ENCODE measurements at regions not wholly inside any gene's neighbourhood (a gene's known extent, or its start where the extent isn't known, plus 50 kb on each side); places are given as distances from the start of the nearest gene placed in this dataset.
"Not testable (repeated sequence)": the region's sequence is repeated elsewhere in the genome, so short reads cannot be mapped to it uniquely, and the experiment has no call there.

DNA sequence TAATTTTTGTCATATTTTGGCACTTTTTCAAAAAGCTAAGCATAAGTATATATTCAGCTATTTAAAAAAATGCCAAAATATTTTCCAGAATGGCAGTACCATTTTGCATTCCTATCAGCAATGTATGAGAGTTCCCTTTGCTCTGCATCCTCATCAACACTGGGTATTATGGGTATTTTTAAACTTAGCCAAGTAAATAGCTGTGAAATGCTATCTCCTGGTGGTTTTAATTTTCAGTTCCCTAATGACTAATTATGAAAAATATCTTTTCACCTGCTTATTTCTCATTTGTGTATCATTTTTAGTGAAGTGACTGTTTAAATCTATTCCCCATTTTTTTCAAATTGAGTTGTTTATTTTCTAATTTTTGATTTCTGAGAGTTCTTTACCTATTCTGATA is 199.7 kb upstream of the NECTIN3 start:
- Mint-ChIP-seq H3K9me3 (peaks cover 8% of the 10 kb centered on the region), H3K36me3 (ENCODE audit: low read depth) (no peaks in the 10 kb centered on the region), H3K27ac (no peak overlapping the region), H3K4me3 (no peak overlapping the region), H3K4me1 (no peaks in the 10 kb centered on the region), H3K27me3 (peaks cover 7% of the 10 kb centered on the region)
- DNase-seq, result no peak
- POLR2A ChIA-PET, result no interaction called here
- CTCF ChIA-PET, result no interaction called here

DNA sequence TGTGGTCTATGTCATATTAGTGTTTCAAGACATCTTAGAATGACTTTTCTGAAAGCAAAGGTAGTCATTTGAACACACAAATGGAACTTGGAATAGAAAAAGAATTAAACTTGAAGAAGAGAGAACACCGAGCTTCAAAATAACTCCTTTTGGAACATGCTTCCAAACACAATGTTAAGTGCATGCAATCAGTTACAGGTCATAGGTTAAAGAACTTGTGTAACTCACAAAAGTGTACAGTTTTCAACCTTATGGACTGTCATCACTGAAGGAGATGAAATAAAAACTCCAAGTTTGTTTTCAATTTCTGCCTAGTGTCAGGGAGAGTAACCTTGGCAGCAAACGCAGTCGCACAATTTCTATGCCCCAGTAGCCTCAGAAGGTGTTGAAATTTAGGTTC is 192.9 kb upstream of the NECTIN3 start:
- H3K36me3 Mint-ChIP-seq (ENCODE audit: low read depth), result no peaks in the 10 kb centered on the region
- no peak overlapping the region for H3K4me3 Mint-ChIP-seq
- ChIA-PET CTCF (no interaction called here), POLR2A (no interaction called here)
- DNase-seq, result no peak
- H3K9me3 Mint-ChIP-seq, result peaks cover 8% of the 10 kb centered on the region
- H3K27me3 Mint-ChIP-seq, result peaks cover 5% of the 10 kb centered on the region
- H3K4me1 Mint-ChIP-seq, result no peaks in the 10 kb centered on the region
- H3K27ac Mint-ChIP-seq, result no peak overlapping the region

DNA sequence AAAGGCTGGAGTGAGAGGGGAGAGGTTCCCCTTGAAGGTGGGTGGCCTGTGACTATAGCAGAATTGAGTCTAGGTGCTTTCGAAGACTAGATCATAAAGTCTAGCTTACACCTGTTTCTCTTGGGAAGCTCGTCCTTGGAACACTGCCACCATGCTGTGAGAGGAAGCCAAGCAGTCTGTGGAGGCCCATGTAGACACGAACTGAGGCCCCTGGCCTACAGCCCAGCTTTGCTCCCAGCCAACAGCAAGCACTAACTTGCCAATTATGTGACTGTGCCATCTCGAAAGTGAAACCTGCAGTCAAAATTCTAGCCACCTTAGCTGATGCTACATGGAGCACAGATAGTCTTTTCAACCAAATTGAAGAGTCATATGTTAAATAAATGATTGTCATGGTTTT is 190.5 kb upstream of the NECTIN3 start:
- Mint-ChIP-seq H3K9me3 (no peaks in the 10 kb centered on the region), H3K36me3 (ENCODE audit: low read depth) (no peaks in the 10 kb centered on the region), H3K27me3 (no peaks in the 10 kb centered on the region), H3K4me3 (no peak overlapping the region), H3K4me1 (no peaks in the 10 kb centered on the region), H3K27ac (no peak overlapping the region)
- ChIA-PET CTCF (no interaction called here), POLR2A (no interaction called here)
- no peak for DNase-seq

DNA sequence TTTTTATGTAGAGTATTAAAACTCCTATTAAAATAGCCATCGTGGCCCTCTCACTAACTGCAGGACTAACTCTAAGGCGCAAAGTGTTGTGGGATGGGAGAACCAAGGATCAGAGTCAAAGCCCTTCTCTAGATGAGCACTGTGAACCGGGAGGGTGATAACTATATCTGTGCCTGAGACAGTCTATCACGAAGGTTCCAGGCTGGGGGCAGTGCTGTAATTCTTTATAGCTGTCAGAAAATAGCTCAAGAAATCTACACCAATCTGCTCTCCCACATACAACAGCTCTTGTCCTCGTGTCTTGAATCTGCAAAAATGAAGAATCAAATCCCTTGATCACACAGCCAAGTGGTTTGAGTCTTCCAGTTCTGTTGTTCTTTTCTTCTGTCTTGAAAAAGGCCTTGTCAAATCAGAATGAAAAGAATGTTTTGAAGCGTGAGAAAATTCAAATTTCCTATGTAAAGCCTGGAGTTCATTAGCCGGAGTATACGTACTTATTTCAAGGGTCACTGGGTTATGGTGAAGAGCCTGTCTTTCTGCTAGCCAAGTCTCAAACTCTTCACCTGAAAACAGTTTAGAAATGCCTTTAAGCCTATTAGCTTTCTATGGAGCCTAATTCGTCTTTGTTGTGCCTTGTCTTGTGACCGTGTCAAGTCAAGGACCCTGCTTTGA is 185.3 kb upstream of the NECTIN3 start:
- no peaks in the 10 kb centered on the region for H3K4me1 Mint-ChIP-seq
- no peaks in the 10 kb centered on the region for H3K9me3 Mint-ChIP-seq
- H3K36me3 Mint-ChIP-seq (ENCODE audit: low read depth), result no peaks in the 10 kb centered on the region
- H3K27ac Mint-ChIP-seq, result no peak overlapping the region
- POLR2A ChIA-PET, result interaction anchor here (0.8 kb wide), 1 partner anchor 72 kb away, joined by 3 read pairs; no protein-coding TSS in a partner anchor
- H3K4me3 Mint-ChIP-seq, result no peak overlapping the region
- H3K27me3 Mint-ChIP-seq, result no peaks in the 10 kb centered on the region
- no peak for DNase-seq
- CTCF ChIA-PET, result no interaction called here

DNA sequence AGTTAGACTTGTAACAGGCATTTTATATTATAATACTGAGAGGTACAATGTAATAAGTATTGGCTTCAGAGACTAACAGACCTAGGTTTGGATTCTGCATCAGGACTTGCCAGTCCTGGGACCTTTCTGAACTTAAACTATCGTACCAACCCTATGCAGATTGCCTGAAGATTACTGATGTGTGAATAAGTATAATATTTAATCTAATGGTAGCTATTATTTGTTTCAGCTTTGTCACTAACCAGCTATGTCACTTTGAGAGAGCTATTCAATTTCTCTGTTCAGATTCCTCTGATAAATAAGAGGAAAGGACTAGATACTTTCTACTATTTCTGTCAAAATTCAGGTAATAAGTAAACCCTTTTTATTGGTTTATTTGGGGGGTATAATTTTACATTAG is 184.4 kb upstream of the NECTIN3 start:
- POLR2A ChIA-PET, result interaction anchor here (0.8 kb wide), 1 partner anchor 73 kb away, joined by 3 read pairs; no protein-coding TSS in a partner anchor
- DNase-seq, result no peak
- H3K9me3 Mint-ChIP-seq, result no peaks in the 10 kb centered on the region
- no peak overlapping the region for H3K4me3 Mint-ChIP-seq
- H3K27ac Mint-ChIP-seq, result no peak overlapping the region
- CTCF ChIA-PET, result no interaction called here
- no peaks in the 10 kb centered on the region for H3K4me1 Mint-ChIP-seq
- H3K36me3 Mint-ChIP-seq (ENCODE audit: low read depth), result no peaks in the 10 kb centered on the region
- no peaks in the 10 kb centered on the region for H3K27me3 Mint-ChIP-seq

DNA sequence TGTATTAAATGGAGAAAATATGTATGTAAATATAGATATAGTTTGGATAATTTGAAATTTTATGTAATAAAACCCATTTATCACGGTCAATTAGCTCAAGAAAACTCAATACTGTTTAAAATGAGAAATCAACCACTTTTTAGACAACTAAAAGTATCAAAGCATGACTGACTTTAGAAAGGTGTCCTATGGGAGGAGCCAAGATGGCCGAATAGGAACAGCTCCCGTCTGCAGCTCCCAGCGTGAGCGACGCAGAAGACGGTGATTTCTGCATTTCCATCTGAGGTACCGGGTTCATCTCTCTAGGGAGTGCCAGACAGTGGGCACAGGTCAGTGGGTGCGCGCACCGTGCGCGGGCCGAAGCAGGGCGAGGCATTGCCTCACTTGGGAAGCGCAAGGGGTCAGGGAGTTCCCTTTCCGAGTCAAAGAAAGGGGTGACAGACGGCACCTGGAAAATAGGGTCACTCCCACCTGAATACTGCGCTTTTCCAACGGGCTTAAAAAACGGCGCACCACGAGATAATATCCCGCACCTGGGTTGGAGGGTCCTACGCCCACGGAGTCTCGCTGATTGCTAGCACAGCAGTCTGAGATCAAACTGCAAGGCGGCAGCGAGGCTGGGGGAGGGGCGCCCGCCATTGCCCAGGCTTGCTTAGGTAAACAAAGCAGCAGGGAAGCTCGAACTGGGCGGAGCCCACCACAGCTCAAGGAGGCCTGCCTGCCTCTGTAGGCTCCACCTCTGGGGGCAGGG is 182.8 kb upstream of the NECTIN3 start:
- H3K4me3 Mint-ChIP-seq; H3K27ac Mint-ChIP-seq; DNase-seq; POLR2A ChIA-PET; H3K36me3 Mint-ChIP-seq (ENCODE audit: low read depth); H3K27me3 Mint-ChIP-seq; CTCF ChIA-PET; H3K9me3 Mint-ChIP-seq; H3K4me1 Mint-ChIP-seq: not testable (repeated sequence)

DNA sequence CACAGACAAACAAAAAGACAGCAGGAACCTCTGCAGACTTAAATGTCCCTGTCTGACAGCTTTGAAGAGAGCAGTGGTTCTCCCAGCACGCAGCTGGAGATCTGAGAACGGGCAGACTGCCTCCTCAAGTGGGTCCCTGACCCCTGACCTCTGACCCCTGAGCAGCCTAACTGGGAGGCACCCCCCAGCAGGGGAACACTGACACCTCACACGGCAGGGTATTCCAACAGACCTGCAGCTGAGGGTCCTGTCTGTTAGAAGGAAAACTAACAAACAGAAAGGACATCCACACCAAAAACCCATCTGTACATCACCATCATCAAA is 182.3 kb upstream of the NECTIN3 start:
- H3K27me3 Mint-ChIP-seq; H3K27ac Mint-ChIP-seq; H3K4me3 Mint-ChIP-seq; H3K36me3 Mint-ChIP-seq (ENCODE audit: low read depth); H3K4me1 Mint-ChIP-seq; CTCF ChIA-PET; DNase-seq; H3K9me3 Mint-ChIP-seq; POLR2A ChIA-PET: not testable (repeated sequence)

DNA sequence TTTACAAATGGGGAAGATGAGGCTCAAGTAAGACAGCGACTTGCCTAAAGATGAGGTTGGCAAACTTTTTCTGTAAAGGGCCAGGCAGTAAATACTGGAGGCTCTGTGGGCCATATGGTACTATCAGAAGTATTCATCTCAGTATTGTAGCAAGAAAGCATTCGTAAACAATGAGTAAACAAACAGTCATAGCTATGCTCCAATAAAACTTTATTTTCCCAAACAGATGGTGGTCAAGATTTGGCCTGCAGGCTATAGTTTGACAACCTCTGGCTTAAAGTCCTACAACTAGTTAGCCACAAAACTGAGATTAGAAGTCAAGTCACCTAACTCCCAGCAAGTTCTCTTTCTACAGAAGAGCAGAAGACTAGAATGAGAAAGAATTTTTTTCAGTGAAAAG is 177.0 kb upstream of the NECTIN3 start:
- H3K9me3 Mint-ChIP-seq, result no peaks in the 10 kb centered on the region
- ChIA-PET POLR2A (no interaction called here), CTCF (no interaction called here)
- H3K4me3 Mint-ChIP-seq, result no peak overlapping the region
- H3K27me3 Mint-ChIP-seq, result peaks cover 6% of the 10 kb centered on the region
- no peaks in the 10 kb centered on the region for H3K36me3 Mint-ChIP-seq (ENCODE audit: low read depth)
- no peak overlapping the region for H3K27ac Mint-ChIP-seq
- H3K4me1 Mint-ChIP-seq, result no peaks in the 10 kb centered on the region
- DNase-seq, result no peak

DNA sequence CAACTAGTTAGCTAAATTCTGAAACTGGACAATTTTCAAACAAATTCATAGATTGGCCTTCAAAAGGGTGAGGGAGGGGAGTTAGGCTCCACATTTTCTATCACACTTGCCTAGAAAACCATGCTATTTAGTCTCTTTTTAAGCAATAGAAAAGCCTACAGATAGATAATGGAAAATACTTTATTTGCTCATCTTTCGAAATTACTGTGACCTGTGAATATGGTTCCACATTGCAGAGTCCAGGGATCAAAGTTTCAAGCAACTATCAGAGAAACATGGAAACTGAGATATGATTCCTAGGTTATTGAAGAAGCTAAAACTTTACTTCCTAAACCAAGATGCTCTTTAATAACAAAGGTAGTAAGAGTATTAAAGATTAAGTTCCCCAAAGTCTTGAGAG is 176.6 kb upstream of the NECTIN3 start:
- Mint-ChIP-seq H3K4me1 (no peaks in the 10 kb centered on the region), H3K27ac (no peak overlapping the region), H3K4me3 (no peak overlapping the region), H3K27me3 (peaks cover 6% of the 10 kb centered on the region), H3K9me3 (no peaks in the 10 kb centered on the region), H3K36me3 (ENCODE audit: low read depth) (no peaks in the 10 kb centered on the region)
- no peak for DNase-seq
- ChIA-PET CTCF (no interaction called here), POLR2A (no interaction called here)

DNA sequence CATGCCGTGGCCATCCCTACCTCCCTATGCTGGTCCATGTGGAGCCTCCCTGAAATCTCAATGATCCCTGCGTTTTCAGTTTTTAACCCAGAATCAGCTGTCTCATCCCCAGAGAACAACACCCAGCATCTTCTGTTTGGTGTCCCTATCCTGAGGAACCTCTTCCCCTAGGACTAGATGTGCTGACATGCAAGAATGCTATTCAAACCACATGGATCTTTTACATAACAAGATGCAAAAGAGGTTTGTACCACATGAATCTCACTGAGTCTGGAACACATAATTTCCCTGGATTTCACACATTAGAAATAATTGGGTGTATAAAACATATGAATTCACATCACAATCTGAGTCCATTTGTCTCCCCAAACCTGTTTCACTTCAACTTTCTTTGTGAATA is 174.6 kb upstream of the NECTIN3 start:
- CTCF ChIA-PET, result no interaction called here
- no peak for DNase-seq
- Mint-ChIP-seq H3K9me3 (no peaks in the 10 kb centered on the region), H3K27ac (no peak overlapping the region), H3K4me1 (no peaks in the 10 kb centered on the region), H3K4me3 (no peak overlapping the region), H3K36me3 (ENCODE audit: low read depth) (no peaks in the 10 kb centered on the region), H3K27me3 (peaks cover 6% of the 10 kb centered on the region)
- POLR2A ChIA-PET, result no interaction called here

DNA sequence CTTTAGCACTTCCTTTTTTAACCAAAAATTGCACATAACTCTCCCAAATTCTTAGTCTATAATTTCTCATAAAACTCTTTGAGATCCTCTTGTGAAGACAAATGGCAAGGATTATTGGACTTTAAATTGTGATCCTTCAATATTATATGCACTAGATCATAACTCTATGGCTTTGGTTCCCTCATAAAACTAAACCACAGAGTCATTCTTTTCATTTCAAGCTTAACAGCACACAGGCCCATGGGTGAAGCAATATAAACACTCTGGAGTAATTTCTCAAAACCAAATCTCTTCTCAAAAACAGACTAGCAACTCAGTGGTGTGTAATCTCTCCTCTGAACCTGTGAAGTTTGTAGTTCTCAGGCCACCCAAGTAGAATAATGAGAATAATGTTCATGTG is 171.0 kb upstream of the NECTIN3 start:
- Mint-ChIP-seq H3K9me3 (no peaks in the 10 kb centered on the region), H3K4me1 (no peaks in the 10 kb centered on the region), H3K4me3 (no peak overlapping the region), H3K36me3 (ENCODE audit: low read depth) (no peaks in the 10 kb centered on the region), H3K27ac (no peak overlapping the region), H3K27me3 (peaks cover 6% of the 10 kb centered on the region)
- CTCF ChIA-PET, result interaction anchor here (1.0 kb wide), 1 partner anchor 68 kb away, joined by 4 read pairs; no protein-coding TSS in a partner anchor
- POLR2A ChIA-PET, result no interaction called here
- no peak for DNase-seq

DNA sequence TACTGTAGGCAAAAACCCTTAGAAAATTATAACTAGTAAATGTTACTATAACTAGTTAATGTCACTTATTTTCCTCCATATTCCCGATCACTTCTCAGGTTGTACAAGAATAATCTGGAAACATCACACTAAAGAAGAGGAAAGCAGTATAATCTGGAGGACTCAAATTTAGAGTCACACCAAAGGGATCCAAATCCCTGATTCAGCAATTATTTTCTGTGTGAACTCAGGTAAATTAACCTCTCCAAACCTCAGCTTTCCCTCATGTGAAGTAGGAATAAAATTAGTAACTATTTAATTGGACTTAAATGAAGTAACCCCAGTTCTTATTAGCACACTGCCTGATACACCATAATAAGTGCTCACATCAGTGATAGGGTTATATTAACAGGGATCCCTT is 170.1 kb upstream of the NECTIN3 start:
- ChIA-PET CTCF (no interaction called here), POLR2A (no interaction called here)
- H3K36me3 Mint-ChIP-seq (ENCODE audit: low read depth), result no peaks in the 10 kb centered on the region
- no peak for DNase-seq
- no peaks in the 10 kb centered on the region for H3K9me3 Mint-ChIP-seq
- no peaks in the 10 kb centered on the region for H3K4me1 Mint-ChIP-seq
- no peak overlapping the region for H3K27ac Mint-ChIP-seq
- H3K27me3 Mint-ChIP-seq, result peaks cover 6% of the 10 kb centered on the region
- H3K4me3 Mint-ChIP-seq, result no peak overlapping the region

DNA sequence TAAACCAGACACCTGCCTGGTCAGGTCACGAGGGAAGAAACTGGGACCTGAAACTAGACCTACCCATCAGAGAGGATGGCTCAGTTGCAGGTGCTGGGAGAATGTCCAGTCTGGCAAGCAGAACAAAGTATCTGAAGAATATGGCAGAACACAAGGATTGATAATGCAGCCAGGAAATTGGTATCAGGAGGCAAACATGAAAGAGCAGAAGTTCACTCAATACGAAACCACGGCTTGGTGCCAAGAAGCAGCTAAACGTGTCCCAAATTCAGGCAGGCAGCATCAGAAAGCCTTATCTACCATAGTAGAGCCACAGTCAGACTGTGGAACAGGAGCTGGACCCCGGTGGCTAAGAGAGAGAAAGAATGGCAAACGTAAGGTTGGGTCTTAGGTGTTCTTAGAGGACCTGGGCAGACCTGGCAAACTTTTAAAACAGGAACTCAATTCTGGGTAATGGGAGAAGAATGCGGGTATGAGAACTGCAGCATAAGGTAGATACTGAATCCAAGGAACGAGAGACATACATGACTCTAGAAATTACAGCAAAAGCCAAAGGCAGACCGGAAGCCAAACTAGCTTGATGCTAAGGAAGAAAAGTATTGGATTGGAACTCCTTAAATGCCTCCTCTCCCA is 169.0 kb upstream of the NECTIN3 start:
- Mint-ChIP-seq H3K27ac (no peak overlapping the region), H3K4me1 (no peaks in the 10 kb centered on the region), H3K4me3 (no peak overlapping the region), H3K27me3 (peaks cover 4% of the 10 kb centered on the region), H3K36me3 (ENCODE audit: low read depth) (no peaks in the 10 kb centered on the region), H3K9me3 (no peaks in the 10 kb centered on the region)
- POLR2A ChIA-PET, result no interaction called here
- DNase-seq, result no peak
- CTCF ChIA-PET, result no interaction called here

Data from activated CD4-positive, alpha-beta memory T cell treated with anti-CD3 and anti-CD28 coated beads, Interleukin-2, amount 10 ng/mL, durations not matched to agents 7 days and 5 days (primary cell).